Esophagus muscularis mucosa (tissue), 4 donors: ENCODE measurements at regions not wholly inside any gene's neighbourhood (a gene's known extent, or its start where the extent isn't known, plus 50 kb on each side); places are given as distances from the start of the nearest gene placed in this dataset.

Experiments used
- DNase-seq: peaks from one replicate; pipeline ENCODE4 v3.0.0-alpha.2; 2017; ENCODE audit errors: extremely low spot score
- H3K27ac ChIP-seq, 4 donors: fragments of 200-600 bp; sonication (generic); replicated peaks in 1 of 4; 1 replicate in 3 of 4; 2 replicates in 1 of 4; pipeline ENCODE4 v1.5.1; 2016 to 2019; ENCODE audit warnings: mild to moderate bottlenecking in 1 of 4
- H3K27me3 ChIP-seq, 4 donors: fragments of 200-600 bp; sonication (generic); one replicate each; pipeline versions ENCODE4 v1.5.1 to v1.6.0; 2016 to 2019
- H3K36me3 ChIP-seq, 4 donors: fragments of 200-600 bp; sonication (generic); one replicate each; pipeline ENCODE4 v1.5.1; 2016 to 2019
- H3K4me1 ChIP-seq, 4 donors: fragments of 200-600 bp; sonication (generic); one replicate each; pipeline ENCODE4 v1.5.1; 2016 to 2019
- H3K4me3 ChIP-seq, 4 donors: fragments of 200-600 bp; sonication (generic); 1 replicate in 2 of 4; 2 replicates in 2 of 4; pipeline ENCODE4 v1.5.1; 2016 to 2019; ENCODE audit warnings: mild to moderate bottlenecking in 4 of 4, moderate library complexity in 1 of 4
- H3K9me3 ChIP-seq, 4 donors: fragments of 200-600 bp; sonication (generic); 1 replicate in 3 of 4; 2 replicates in 1 of 4; pipeline ENCODE4 v1.5.1; 2016 to 2019
- EP300 ChIP-seq: sonication (generic); formaldehyde crosslinking; IDR thresholded peaks from one replicate; pipeline ENCODE4 v1.6.1; 2017; ENCODE audit warnings: antibody characterized with exemption
- POLR2A ChIP-seq: fragments of 450-650 bp; IDR thresholded peaks from one replicate; pipeline ENCODE4 v1.6.1; 2017; ENCODE audit warnings: antibody characterized with exemption, moderate library complexity, mild to moderate bottlenecking, low read depth
- POLR2AphosphoS5 ChIP-seq, 2 donors: sonication (generic); formaldehyde crosslinking; IDR thresholded peaks; one replicate each; pipeline ENCODE4 v1.6.1; 2017; ENCODE audit warnings: antibody characterized with exemption in 2 of 2
- WGBS: methylation state at CpG from one replicate; pipeline ENCODE4 v1.1.5; 2018; 5-methylcytosine and 5-hydroxymethylcytosine counted together
- intact Hi-C: fragments of 100-400 bp; cut with DNase I; formaldehyde crosslinking; loops from one replicate; pipeline ENCODE4 v1.15.1; 2023
- TF ChIP-seq, protein P1 (sequence below), 3 experiments: fragments of 200-600 bp in 2 of 3; fragments of 450-650 bp in 1 of 3; sonication (generic) in 2 of 3; IDR thresholded peaks; one replicate each; pipeline ENCODE4 v1.5.1; 2017 to 2019; ENCODE audit warnings: antibody characterized with exemption in 3 of 3, mild to moderate bottlenecking in 2 of 3, moderate library complexity in 1 of 3

DNA sequence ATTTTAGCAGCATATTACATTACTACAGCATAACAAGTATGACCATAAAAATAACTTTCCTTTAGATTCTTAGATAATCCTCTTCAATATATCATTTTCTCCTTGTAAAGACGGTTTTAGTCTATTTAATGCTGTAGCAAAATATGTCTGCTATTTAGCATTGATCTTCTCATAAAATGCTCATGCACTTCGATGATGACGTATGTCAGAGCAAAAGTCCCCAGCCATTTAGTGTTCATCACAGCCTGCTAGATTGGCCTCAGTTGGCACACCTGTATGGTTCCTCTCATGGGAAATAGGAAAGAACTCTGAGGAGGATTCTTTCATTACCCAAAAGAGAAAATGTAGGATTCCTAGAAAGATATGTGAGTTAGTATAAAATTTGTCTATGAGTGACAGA, 232.2 kb downstream of the MAP2K6 start:
- Histone ChIP-seq H3K4me1 (no peaks in the 10 kb centered on the region), H3K27ac (no peak overlapping the region), H3K36me3 (no peaks in the 10 kb centered on the region), H3K9me3 (no peaks in the 10 kb centered on the region), H3K27me3 (no peaks in the 10 kb centered on the region), H3K4me3 (no peak overlapping the region)
- WGBS: 84% methylated on average over 3 of the region's 3 CpGs
- TF ChIP-seq POLR2AphosphoS5 (IDR thresholded peaks at IDR 0.05) (no peak), EP300 (no peak), POLR2A (no peak)
- TF ChIP-seq, protein P1, sequence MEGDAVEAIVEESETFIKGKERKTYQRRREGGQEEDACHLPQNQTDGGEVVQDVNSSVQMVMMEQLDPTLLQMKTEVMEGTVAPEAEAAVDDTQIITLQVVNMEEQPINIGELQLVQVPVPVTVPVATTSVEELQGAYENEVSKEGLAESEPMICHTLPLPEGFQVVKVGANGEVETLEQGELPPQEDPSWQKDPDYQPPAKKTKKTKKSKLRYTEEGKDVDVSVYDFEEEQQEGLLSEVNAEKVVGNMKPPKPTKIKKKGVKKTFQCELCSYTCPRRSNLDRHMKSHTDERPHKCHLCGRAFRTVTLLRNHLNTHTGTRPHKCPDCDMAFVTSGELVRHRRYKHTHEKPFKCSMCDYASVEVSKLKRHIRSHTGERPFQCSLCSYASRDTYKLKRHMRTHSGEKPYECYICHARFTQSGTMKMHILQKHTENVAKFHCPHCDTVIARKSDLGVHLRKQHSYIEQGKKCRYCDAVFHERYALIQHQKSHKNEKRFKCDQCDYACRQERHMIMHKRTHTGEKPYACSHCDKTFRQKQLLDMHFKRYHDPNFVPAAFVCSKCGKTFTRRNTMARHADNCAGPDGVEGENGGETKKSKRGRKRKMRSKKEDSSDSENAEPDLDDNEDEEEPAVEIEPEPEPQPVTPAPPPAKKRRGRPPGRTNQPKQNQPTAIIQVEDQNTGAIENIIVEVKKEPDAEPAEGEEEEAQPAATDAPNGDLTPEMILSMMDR (IDR thresholded peaks at IDR 0.05): no peak
- intact Hi-C loops: no loop called here
- no peak for DNase-seq

DNA sequence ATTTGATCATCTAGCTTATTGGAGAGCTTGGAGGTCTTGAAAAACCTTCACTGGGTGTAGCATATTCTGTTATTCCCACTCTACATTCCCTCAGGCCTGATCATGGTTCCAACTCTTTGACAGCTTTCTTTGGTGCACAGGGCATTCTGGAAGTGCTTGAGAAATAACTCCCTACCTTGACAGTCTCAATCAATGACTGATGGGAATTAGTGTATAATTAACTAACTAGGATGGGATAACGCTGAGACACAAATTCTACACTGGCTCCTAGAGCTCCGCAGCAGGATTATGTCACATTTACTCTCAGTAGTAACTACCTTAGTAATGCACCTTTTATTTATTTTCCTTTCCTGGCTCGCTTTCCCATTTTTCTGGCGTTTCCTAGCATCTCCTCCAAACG, 236.4 kb downstream of the MAP2K6 start:
- H3K27ac ChIP-seq: no peak overlapping the region
- no peak for DNase-seq
- H3K9me3 ChIP-seq: no peaks in the 10 kb centered on the region
- no peak overlapping the region for H3K4me3 ChIP-seq
- no peaks in the 10 kb centered on the region for H3K27me3 ChIP-seq
- peaks cover 0 to 17% (median 13%) of the 10 kb centered on the region in 4 donors for H3K4me1 ChIP-seq
- no peak for TF ChIP-seq POLR2AphosphoS5 (IDR thresholded peaks at IDR 0.05)
- TF ChIP-seq EP300: no peak
- TF ChIP-seq POLR2A: no peak
- TF ChIP-seq, protein P1 (IDR thresholded peaks at IDR 0.05): no peak
- H3K36me3 ChIP-seq: no peaks in the 10 kb centered on the region
- WGBS: 90% methylated on average over 5 of the region's 5 CpGs
- intact Hi-C loops: loop anchor here (10.0 kb wide), 1 partner anchor 86 kb away; no protein-coding TSS in a partner anchor

DNA sequence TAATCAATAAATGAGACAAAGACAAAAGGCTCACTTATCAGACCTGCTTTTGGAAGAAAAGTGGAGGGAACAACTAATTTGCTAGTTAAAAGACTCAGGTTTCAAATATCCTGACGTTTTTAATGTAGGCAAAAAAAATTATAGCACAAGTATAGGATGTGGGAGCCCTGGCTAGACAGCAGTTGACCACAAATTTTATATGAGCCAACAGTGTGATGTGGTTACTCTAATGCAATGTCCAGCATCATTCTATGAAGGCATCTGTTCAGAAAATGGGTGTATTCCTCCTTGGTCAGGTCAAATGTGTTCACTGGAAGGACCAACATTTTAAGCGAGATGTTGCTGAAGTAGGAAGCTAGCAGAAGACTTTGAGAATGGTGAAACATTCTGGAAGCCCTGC, 237.4 kb downstream of the MAP2K6 start:
- H3K4me1 ChIP-seq: peaks cover 0 to 18% (median 14%) of the 10 kb centered on the region in 4 donors
- no peak overlapping the region for H3K27ac ChIP-seq
- H3K36me3 ChIP-seq: no peaks in the 10 kb centered on the region
- 78% methylated on average over 2 of the region's 2 CpGs for WGBS
- H3K4me3 ChIP-seq: no peak overlapping the region
- no peaks in the 10 kb centered on the region for H3K9me3 ChIP-seq
- no peak for DNase-seq
- intact Hi-C loops: loop anchor here (10.0 kb wide), 1 partner anchor 87 kb away; no protein-coding TSS in a partner anchor
- no peaks in the 10 kb centered on the region for H3K27me3 ChIP-seq
- no peak for TF ChIP-seq POLR2A
- TF ChIP-seq, protein P1 (IDR thresholded peaks at IDR 0.05): no peak
- TF ChIP-seq POLR2AphosphoS5 (IDR thresholded peaks at IDR 0.05): no peak
- no peak for TF ChIP-seq EP300

DNA sequence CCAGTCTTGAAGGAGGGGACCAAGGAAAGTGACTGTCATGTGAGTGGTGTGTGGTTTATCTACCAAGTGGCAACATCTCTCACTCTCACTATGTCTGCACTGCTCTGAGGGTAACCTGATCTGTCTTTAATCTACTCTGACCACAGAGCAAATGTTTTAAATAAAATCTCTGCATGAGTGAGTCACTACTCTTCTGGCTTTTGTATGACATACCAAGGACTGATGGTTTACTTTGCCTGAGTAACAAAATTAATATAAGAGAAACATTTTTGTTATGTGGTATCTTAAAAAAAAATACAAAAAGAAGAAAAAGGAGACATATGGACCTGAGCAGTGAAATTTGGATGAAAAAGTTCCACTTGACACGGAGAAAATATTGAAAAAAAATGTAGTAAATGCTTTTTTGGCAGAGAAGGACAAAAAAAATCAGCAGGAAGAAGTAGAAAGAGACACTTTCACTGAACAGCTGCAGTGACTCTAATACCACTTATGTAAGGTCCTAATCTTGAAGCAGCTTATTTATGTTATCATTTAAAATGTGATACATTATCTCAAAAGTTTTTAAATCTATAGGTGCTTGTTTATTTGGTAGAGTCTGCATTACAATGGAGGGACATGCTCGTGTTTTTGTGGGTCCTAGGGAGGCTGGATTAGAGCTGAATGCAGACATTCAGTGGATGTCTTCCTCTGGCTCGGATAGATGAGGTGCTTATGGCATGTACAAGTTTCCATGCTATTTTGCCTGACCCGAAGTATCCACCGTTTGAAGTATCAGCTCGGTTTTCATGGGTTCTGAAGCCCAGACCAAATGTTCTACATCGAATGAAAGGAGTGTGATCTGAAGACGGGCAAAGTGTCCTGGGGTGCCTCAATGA, 240.7 kb downstream of the MAP2K6 start:
- H3K4me1 ChIP-seq: peaks cover 0 to 18% (median 14%) of the 10 kb centered on the region in 4 donors
- H3K27me3 ChIP-seq: no peaks in the 10 kb centered on the region
- TF ChIP-seq POLR2AphosphoS5 (IDR thresholded peaks at IDR 0.05) (no peak), POLR2A (no peak), EP300 (no peak)
- TF ChIP-seq, protein P1 (IDR thresholded peaks at IDR 0.05): no peak
- intact Hi-C loops: loop anchor here (10.0 kb wide), 1 partner anchor 90 kb away; no protein-coding TSS in a partner anchor
- no peaks in the 10 kb centered on the region for H3K9me3 ChIP-seq
- H3K36me3 ChIP-seq: no peaks in the 10 kb centered on the region
- 49% methylated on average over 8 of the region's 8 CpGs for WGBS
- H3K4me3 ChIP-seq: no peak overlapping the region
- peak overlapping the region; percentile 25 to 57 (median 36) for H3K27ac ChIP-seq
- DNase-seq: no peak
